SK-N-SH treated with all-trans-retinoic acid at 6 μM for 48 hours (cell line): ENCODE measurements at regions not wholly inside any gene's neighbourhood (a gene's known extent, or its start where the extent isn't known, plus 50 kb on each side); places are given as distances from the start of the nearest gene placed in this dataset.

Experiments used
- ATAC-seq: fragments of 200-7000 bp; cut with Tn5 transposase; 3 replicates; pipeline ENCODE4 v1.9.1; 2020; ENCODE audit warnings: mild to moderate bottlenecking, moderate library complexity
- BACH2 ChIP-seq: fragments of 250-450 bp; sonication (Bioruptor Pico); IDR thresholded peaks from 2 replicates; pipeline ENCODE4 v1.9.0; 2021; ENCODE audit warnings: mild to moderate bottlenecking, borderline replicate concordance
- CSDC2 ChIP-seq: fragments of 250-450 bp; sonication (Bioruptor Pico); IDR thresholded peaks from 2 replicates; pipeline ENCODE4 v1.5.0; 2020; ENCODE audit warnings: mild to moderate bottlenecking, moderate library complexity
- CSRNP3 ChIP-seq: fragments of 250-450 bp; sonication (Bioruptor Pico); IDR thresholded peaks from 2 replicates; pipeline ENCODE4 v1.5.1; 2021; ENCODE audit warnings: mild to moderate bottlenecking, moderate library complexity
- ESRRG ChIP-seq: fragments of 250-450 bp; sonication (Bioruptor Pico); IDR thresholded peaks from 2 replicates; pipeline ENCODE4 v1.6.1; 2021; ENCODE audit warnings: mild to moderate bottlenecking
- GLIS3 ChIP-seq: fragments of 250-450 bp; sonication (Bioruptor Pico); IDR thresholded peaks from 2 replicates; pipeline ENCODE4 v1.5.0; 2020; ENCODE audit warnings: mild to moderate bottlenecking, moderate library complexity
- ISL1 ChIP-seq: fragments of 250-450 bp; sonication (Bioruptor Pico); IDR thresholded peaks from 2 replicates; pipeline ENCODE4 v2.1.2; 2022; ENCODE audit warnings: mild to moderate bottlenecking, moderate library complexity
- PATZ1 ChIP-seq: fragments of 250-450 bp; sonication (Bioruptor Pico); IDR thresholded peaks from 2 replicates; pipeline ENCODE4 v1.8.0; 2020; ENCODE audit warnings: mild to moderate bottlenecking, moderate library complexity, borderline replicate concordance
- POU6F1 ChIP-seq: fragments of 250-450 bp; sonication (Bioruptor Pico); IDR thresholded peaks from 2 replicates; pipeline ENCODE4 v1.8.0; 2021; ENCODE audit warnings: low read depth, mild to moderate bottlenecking, moderate library complexity, borderline replicate concordance
- PPARA ChIP-seq: fragments of 250-450 bp; sonication (Bioruptor Pico); IDR thresholded peaks from 2 replicates; pipeline ENCODE4 v1.5.0; 2020; ENCODE audit warnings: mild to moderate bottlenecking, borderline replicate concordance
- RARB ChIP-seq: fragments of 250-450 bp; sonication (Bioruptor Pico); IDR thresholded peaks from 2 replicates; pipeline ENCODE4 v1.8.0; 2021; ENCODE audit warnings: mild to moderate bottlenecking, moderate library complexity
- SNAI2 ChIP-seq: fragments of 250-450 bp; sonication (Bioruptor Pico); IDR thresholded peaks from 2 replicates; pipeline ENCODE4 v1.5.0; 2020; ENCODE audit warnings: mild to moderate bottlenecking, moderate library complexity
- TCF4 ChIP-seq: fragments of 250-450 bp; sonication (Bioruptor Pico); IDR thresholded peaks from 2 replicates; pipeline ENCODE4 v1.8.0; 2021; ENCODE audit warnings: mild to moderate bottlenecking, moderate library complexity, borderline replicate concordance
- TSHZ2 ChIP-seq: fragments of 250-450 bp; sonication (Bioruptor Pico); IDR thresholded peaks from 2 replicates; pipeline ENCODE4 v1.5.0; 2020; ENCODE audit warnings: mild to moderate bottlenecking, moderate library complexity
- ZC3H10 ChIP-seq: fragments of 250-450 bp; sonication (Bioruptor Pico); IDR thresholded peaks from 2 replicates; pipeline ENCODE4 v1.5.1; 2021; ENCODE audit warnings: mild to moderate bottlenecking, moderate library complexity
- ZFP3 ChIP-seq: fragments of 250-450 bp; sonication (Bioruptor Pico); IDR thresholded peaks from 2 replicates; pipeline ENCODE4 v1.5.0; 2020; ENCODE audit warnings: mild to moderate bottlenecking, moderate library complexity
- ZFP30 ChIP-seq: fragments of 450-650 bp; formaldehyde crosslinking; IDR thresholded peaks from 2 replicates; pipeline ENCODE4 v1.5.0; 2022; ENCODE audit warnings: mild to moderate bottlenecking, moderate library complexity
- ZNF565 ChIP-seq: fragments of 450-650 bp; formaldehyde crosslinking; conservative IDR thresholded peaks from 2 replicates; pipeline ENCODE4 v1.5.0; 2020; ENCODE audit warnings: low read depth, mild to moderate bottlenecking, moderate library complexity
- ZNF70 ChIP-seq: fragments of 450-650 bp; formaldehyde crosslinking; IDR thresholded peaks from 2 replicates; pipeline ENCODE4 v1.5.0; 2020; ENCODE audit warnings: mild to moderate bottlenecking, moderate library complexity
- ZNF8 ChIP-seq: fragments of 450-650 bp; formaldehyde crosslinking; IDR thresholded peaks from 2 replicates; pipeline ENCODE4 v1.5.0; 2020; ENCODE audit warnings: mild to moderate bottlenecking, moderate library complexity

- TF ChIP-seq ZFP30 (CRISPR knock-in tag) (no peak), ISL1 (CRISPR knock-in tag) (peak; percentile 57), BACH2 (CRISPR knock-in tag) (no peak), TSHZ2 (no peak)
- ATAC-seq = peak; percentile 97
Measured at GRCh38 chr3:15982667-15983196, 185.0 kb upstream of the ANKRD28 start.

GRCh38 chr3:15983232-15983631 is 185.5 kb upstream of the ANKRD28 start:
- TF ChIP-seq POU6F1 (no peak), GLIS3 (CRISPR knock-in tag) (no peak), SNAI2 (CRISPR knock-in tag) (no peak), ZNF565 (CRISPR knock-in tag) (no peak), ISL1 (CRISPR knock-in tag) (no peak), ZNF8 (CRISPR knock-in tag) (no peak), CSRNP3 (CRISPR knock-in tag) (no peak), PPARA (CRISPR knock-in tag) (no peak), ZC3H10 (CRISPR knock-in tag) (no peak)

GRCh38 chr3:15983693-15984092 is 185.9 kb upstream of the ANKRD28 start:
- peak; percentile 9 for ATAC-seq
- TF ChIP-seq ESRRG (CRISPR knock-in tag) = no peak
- TF ChIP-seq CSDC2 = no peak
- no peak for TF ChIP-seq ZNF8 (CRISPR knock-in tag)
- TF ChIP-seq ISL1 (CRISPR knock-in tag) = no peak
- no peak for TF ChIP-seq GLIS3 (CRISPR knock-in tag)
- no peak for TF ChIP-seq POU6F1
- no peak for TF ChIP-seq PATZ1 (CRISPR knock-in tag)
- no peak for TF ChIP-seq ZFP30 (CRISPR knock-in tag)
- no peak for TF ChIP-seq RARB (CRISPR knock-in tag)
- no peak for TF ChIP-seq TCF4 (CRISPR knock-in tag)
- no peak for TF ChIP-seq ZFP3 (CRISPR knock-in tag)
- no peak for TF ChIP-seq SNAI2 (CRISPR knock-in tag)
- TF ChIP-seq ZNF70 (CRISPR knock-in tag) = no peak
- TF ChIP-seq CSRNP3 (CRISPR knock-in tag) = no peak
- no peak for TF ChIP-seq ZNF565 (CRISPR knock-in tag)
- no peak for TF ChIP-seq TSHZ2

More at GRCh38 chr3:15983232-15983631, 185.5 kb upstream of the ANKRD28 start:
- peak; percentile 63 for ATAC-seq
